SH-SY5Y (cell line): ENCODE measurements at regions not wholly inside any gene's neighbourhood (a gene's known extent, or its start where the extent isn't known, plus 50 kb on each side); places are given as distances from the start of the nearest gene placed in this dataset.

Experiments
- GATA2 ChIP-seq: IDR thresholded peaks from 2 replicates; pipeline ENCODE4 v1.6.1; 2011; ENCODE audit warnings: mild to moderate bottlenecking, low read depth, low read length
- GATA3 ChIP-seq: IDR thresholded peaks from 2 replicates; pipeline ENCODE4 v1.6.1; 2011; ENCODE audit warnings: low read depth, mild to moderate bottlenecking, low read length, moderate library complexity

DNA sequence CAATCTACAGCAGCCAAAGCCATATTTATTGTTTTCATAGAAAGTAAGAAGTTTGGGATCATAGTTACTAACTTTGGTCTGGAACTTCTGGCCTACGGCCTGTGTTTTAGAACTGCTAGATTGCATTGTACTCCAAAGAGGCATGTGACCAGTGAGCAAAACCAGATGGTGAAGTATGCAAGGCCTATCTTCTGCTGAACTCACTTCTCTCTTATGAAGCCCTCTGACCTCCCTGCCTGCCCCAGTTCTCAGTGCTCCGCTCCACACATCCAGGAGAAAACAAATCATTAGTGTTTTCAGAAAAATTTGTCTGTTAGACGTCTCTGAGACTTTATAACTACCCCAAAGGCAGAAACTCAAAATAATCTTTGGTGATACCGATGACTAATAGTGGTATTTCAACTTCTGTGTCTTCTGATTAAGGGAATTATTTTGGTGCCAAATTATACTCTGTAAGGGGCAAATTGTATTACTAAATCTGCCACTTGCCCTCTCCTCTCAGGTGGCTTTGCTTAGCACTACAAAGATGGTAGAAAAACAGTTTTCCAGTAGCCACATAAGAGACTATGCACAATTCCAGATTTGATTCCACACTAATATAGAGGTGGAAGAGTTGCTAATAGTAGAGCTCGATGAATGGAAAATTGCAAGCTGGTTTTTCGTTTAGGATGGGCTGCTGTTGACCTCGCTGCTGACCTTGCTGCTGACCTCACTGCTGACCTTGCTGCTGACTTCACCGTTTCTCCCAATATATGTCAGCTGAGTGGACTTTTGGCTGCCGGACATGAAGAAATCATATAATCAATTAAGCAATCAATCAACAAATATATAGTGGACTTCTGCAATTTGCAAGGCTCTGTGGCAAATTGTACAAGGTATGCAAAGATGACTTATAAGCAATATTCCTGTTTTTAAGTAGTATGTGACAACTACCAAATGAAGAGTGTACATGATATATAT is 147.5 kb downstream of the KITLG start:
- no peak for TF ChIP-seq GATA2
- no peak for TF ChIP-seq GATA3
